ENCODE measurements at regions not wholly inside any gene's neighbourhood (a gene's known extent, or its start where the extent isn't known, plus 50 kb on each side); places are given as distances from the start of the nearest gene placed in this dataset.

- no peak for TF ChIP-seq CTCF (IDR thresholded peaks at IDR 0.05)
- TF ChIP-seq SIN3A (IDR thresholded peaks at IDR 0.05; ENCODE audit: borderline replicate concordance, insufficient read depth, low read depth, low read length), result no peak
Measured at GRCh38 chr2:180819106-180819505, 161.3 kb upstream of the UBE2E3 start.
